GM06990 (cell line): ENCODE measurements at regions not wholly inside any gene's neighbourhood (a gene's known extent, or its start where the extent isn't known, plus 50 kb on each side); places are given as distances from the start of the nearest gene placed in this dataset.
"Not testable (repeated sequence)": the region's sequence is repeated elsewhere in the genome, so short reads cannot be mapped to it uniquely, and the experiment has no call there.

Experiments used
- DNase-seq: peaks from one replicate; pipeline ENCODE4 v3.0.0-alpha.2; 2011; ENCODE audit not compliant: insufficient read length; ENCODE audit errors: extremely low read depth
- H3K27me3 ChIP-seq: replicated peaks from 2 replicates; pipeline ENCODE4 v1.6.0; 2011; ENCODE audit warnings: low read length; ENCODE audit not compliant: control insufficient read depth, insufficient read depth
- H3K36me3 ChIP-seq: 2 replicates; pipeline ENCODE4 v1.5.1; 2011; ENCODE audit warnings: low read length; ENCODE audit not compliant: control insufficient read depth, insufficient read depth
- H3K4me3 ChIP-seq: replicated peaks from 2 replicates; pipeline ENCODE4 v1.5.1; 2011; ENCODE audit warnings: low read depth, mild to moderate bottlenecking, control low read depth, low read length
- TF ChIP-seq, protein P1 (sequence below): IDR thresholded peaks from 2 replicates; pipeline ENCODE4 v1.5.1; 2011; ENCODE audit warnings: low read length, control low read depth, mild to moderate bottlenecking, inconsistent platforms; ENCODE audit not compliant: insufficient read depth, poor library complexity, severe bottlenecking

DNA sequence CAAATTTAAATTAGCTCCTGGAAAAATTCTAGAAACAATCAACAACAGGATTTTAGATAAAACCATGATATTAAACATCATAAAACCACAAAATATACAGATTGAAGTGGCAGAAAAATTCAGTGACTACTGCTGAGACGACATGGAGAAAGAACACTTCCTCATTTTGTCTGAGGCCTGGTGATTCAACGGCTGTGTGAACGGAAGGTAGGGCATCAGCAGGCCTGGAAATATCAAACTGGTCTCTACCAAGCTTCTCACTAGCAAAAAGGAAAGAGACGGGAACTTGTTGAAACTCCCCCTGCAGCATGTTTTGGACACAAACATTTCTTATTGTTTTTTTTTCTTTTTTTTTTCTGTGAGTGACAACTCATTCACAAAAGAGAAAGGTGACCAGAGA lies 58.0 kb upstream of the AHI1 start:
- Histone ChIP-seq H3K4me3 (no peak overlapping the region), H3K36me3 (no peaks in the 10 kb centered on the region), H3K27me3 (no peaks in the 10 kb centered on the region; the same call in 1 of the 2 replicates)
- TF ChIP-seq, protein P1, sequence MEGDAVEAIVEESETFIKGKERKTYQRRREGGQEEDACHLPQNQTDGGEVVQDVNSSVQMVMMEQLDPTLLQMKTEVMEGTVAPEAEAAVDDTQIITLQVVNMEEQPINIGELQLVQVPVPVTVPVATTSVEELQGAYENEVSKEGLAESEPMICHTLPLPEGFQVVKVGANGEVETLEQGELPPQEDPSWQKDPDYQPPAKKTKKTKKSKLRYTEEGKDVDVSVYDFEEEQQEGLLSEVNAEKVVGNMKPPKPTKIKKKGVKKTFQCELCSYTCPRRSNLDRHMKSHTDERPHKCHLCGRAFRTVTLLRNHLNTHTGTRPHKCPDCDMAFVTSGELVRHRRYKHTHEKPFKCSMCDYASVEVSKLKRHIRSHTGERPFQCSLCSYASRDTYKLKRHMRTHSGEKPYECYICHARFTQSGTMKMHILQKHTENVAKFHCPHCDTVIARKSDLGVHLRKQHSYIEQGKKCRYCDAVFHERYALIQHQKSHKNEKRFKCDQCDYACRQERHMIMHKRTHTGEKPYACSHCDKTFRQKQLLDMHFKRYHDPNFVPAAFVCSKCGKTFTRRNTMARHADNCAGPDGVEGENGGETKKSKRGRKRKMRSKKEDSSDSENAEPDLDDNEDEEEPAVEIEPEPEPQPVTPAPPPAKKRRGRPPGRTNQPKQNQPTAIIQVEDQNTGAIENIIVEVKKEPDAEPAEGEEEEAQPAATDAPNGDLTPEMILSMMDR: no peak
- DNase-seq: peak; percentile 17

DNA sequence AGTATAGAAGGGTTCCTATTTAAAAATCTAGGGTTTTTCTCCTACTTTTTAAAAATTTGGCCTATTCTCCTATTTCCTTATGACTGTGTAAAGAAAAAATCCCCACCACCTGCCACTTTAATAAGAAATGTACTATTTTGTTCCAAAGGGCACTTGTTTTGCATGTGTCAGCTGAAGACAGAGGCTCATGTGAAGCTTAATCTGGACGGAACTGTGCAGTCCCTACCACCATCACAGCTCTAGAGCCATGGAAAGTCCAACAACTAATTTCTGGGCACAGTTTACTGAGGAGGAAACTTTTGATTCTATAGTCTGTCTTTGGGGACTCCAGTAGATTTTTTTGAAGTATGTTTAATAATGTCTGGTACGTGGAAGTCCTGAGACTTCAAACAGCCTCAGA lies 60.0 kb upstream of the AHI1 start:
- Histone ChIP-seq H3K4me3 (no peak overlapping the region), H3K36me3 (no peaks in the 10 kb centered on the region), H3K27me3 (no peaks in the 10 kb centered on the region; the same call in 1 of the 2 replicates)
- DNase-seq: no peak
- TF ChIP-seq, protein P1: no peak

DNA sequence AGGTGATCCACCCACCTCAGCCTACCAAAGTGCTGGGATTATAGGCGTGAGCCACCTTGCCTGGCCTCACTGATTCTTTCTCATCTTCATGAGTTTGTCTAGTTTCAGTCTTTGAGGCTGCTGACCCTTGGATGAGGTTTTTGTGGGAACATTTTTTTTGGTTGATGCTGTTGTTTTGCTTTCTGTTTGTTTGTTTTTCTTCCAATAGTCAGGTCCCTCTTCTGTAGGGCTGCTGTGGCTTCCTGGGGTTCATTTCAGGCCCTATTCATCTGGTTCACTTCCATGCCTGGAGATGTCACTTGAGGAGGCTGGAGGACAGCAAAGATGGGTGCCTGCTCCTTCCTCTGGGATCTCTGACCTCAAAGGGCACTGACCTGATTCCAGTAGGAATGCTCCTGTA lies 68.1 kb upstream of the AHI1 start:
- H3K4me3 ChIP-seq, H3K36me3 ChIP-seq, H3K27me3 ChIP-seq, DNase-seq: not testable (repeated sequence)

DNA sequence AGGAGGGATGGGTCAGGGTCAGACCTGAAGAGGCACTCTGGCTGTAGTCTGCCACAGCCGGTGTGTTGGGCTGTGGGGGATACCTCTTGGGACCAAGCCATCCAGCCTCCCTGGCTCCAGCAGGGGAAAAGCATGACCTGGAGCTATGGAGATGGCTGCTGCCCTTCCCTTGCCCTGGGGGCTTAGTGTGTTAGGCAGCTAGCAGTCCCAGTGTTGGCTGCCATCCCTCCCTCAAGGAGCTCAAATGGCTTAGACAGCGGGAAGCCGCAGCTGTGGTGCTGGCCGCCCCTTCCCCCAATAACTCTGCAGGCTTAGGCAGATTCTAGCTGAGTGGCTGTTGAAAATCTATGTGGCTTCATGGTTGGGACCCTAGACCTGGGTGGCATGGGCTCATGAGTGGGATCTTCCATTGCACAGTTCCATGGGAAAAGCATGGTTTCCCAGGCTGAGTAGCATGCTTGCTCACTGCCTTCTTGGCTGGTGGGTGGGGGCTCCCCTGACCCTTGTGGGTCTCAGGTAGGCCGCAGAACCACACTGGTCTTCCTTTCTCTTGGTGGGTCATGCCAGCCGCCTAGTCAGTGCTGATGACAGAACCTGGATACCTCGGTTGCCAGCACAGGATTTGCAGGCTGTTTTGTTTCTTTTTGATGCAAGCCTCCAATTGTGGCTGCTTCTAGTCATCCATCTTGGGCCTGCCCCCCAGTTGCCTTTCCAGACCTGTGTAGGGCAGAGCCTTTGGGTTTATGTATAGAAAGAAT lies 69.0 kb upstream of the AHI1 start:
- TF ChIP-seq, protein P1: no peak
- no peak overlapping the region for H3K4me3 ChIP-seq
- H3K27me3 ChIP-seq: no peaks in the 10 kb centered on the region
- no peaks in the 10 kb centered on the region for H3K36me3 ChIP-seq
- DNase-seq: no peak

DNA sequence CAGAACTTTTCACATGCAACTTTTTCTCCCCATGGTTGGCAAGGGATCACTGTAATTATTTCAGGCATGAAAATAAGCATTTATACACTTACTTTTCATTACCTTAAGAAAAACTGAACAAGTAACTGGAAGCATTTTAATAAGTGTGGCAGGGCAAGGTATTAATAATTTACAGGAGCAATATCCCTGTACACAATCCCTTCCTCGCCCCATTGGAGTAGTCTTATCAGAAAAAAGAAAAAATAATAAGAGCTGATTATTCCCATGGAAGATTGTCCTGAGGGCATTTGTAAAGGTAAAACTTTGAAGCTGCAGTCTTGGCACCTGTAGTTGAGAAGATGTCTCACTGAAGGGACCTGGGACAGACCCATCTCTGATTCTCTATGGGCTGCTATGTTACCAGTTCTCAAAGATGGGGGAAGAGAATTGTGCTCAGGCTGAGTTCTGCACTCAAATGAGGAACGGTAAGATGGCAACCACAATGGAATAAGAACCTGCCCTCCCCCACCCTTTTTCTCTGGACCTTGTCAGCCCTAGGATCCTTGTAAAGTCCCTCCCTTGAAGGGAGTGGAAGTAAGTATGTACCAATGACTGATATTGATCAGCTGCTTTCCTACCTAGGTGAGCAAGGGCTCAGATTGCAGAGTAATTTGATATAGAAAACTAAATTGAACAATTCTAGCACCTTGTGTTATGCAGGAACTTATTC lies 70.0 kb upstream of the AHI1 start:
- Histone ChIP-seq H3K4me3 (no peak overlapping the region), H3K36me3 (no peaks in the 10 kb centered on the region), H3K27me3 (no peaks in the 10 kb centered on the region)
- TF ChIP-seq, protein P1: no peak
- DNase-seq: no peak

DNA sequence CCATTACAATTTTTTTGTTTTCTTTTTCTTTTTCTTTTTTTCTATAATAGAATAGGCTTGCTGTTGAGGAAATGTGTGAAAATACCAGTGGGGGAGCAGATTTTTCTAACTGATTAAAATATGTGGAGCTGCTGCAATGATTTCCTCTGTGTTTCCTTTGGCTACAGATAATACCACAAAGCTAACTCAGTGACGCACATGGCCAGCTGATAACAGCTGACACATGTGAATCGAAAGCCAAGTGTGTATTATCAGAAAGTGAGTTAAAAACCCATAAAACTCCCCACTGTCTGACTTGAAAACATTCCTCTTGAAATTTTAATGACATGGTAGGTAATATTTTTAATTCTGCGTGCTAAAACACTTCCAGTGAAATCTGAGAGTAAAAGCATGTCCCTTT lies 70.8 kb upstream of the AHI1 start:
- peak; percentile 37 for DNase-seq
- Histone ChIP-seq H3K27me3 (no peaks in the 10 kb centered on the region), H3K4me3 (no peak overlapping the region), H3K36me3 (no peaks in the 10 kb centered on the region)
- TF ChIP-seq, protein P1: no peak
